Neuronal stem cell (in vitro differentiated cells): ENCODE measurements at regions not wholly inside any gene's neighbourhood (a gene's known extent, or its start where the extent isn't known, plus 50 kb on each side); places are given as distances from the start of the nearest gene placed in this dataset.

ENCODE experiments used
- DNase-seq: peaks from one replicate; pipeline ENCODE4 v3.0.0-alpha.2; 2013; ENCODE audit warnings: low spot score
- H2AFZ ChIP-seq: one replicate; pipeline ENCODE4 v1.6.1; 2013; ENCODE audit warnings: mild to moderate bottlenecking, low read length, inconsistent platforms
- H2AK5ac ChIP-seq: 2 replicates; pipeline ENCODE4 v1.6.1; 2013; ENCODE audit warnings: low read depth, mild to moderate bottlenecking, inconsistent platforms, low read length, moderate library complexity, mixed read lengths
- H2BK120ac ChIP-seq: 2 replicates; pipeline ENCODE4 v1.6.1; 2013; ENCODE audit warnings: low read depth, mild to moderate bottlenecking, inconsistent platforms, low read length, moderate library complexity, mixed read lengths
- H2BK12ac ChIP-seq: one replicate; pipeline ENCODE4 v1.6.1; 2013; ENCODE audit warnings: low read length, inconsistent platforms
- H2BK15ac ChIP-seq: 2 replicates; pipeline ENCODE4 v1.6.1; 2013; ENCODE audit warnings: mild to moderate bottlenecking, low read length, inconsistent platforms, mixed read lengths
- H2BK5ac ChIP-seq: one replicate; pipeline ENCODE4 v1.6.1; 2013; ENCODE audit warnings: inconsistent platforms, mild to moderate bottlenecking, low read length, moderate library complexity
- H3K14ac ChIP-seq: one replicate; pipeline ENCODE4 v1.6.1; 2013; ENCODE audit warnings: low read length, inconsistent platforms
- H3K18ac ChIP-seq: 2 replicates; pipeline ENCODE4 v1.6.1; 2013; ENCODE audit warnings: low read length, inconsistent platforms
- H3K23ac ChIP-seq: 2 replicates; pipeline ENCODE4 v1.6.1; 2013; ENCODE audit warnings: low read depth, mild to moderate bottlenecking, mixed read lengths, low read length, inconsistent platforms; ENCODE audit not compliant: poor library complexity
- H3K27ac ChIP-seq: replicated peaks from 3 replicates; pipeline ENCODE4 v1.5.1; 2013; ENCODE audit warnings: low read length, inconsistent platforms
- H3K27me3 ChIP-seq, 3 experiments: 2 replicates each; pipeline ENCODE4 v1.6.1; 2013; ENCODE audit warnings: low read length in 3 of 3, mild to moderate bottlenecking in 2 of 3, inconsistent platforms in 1 of 3, low read depth in 1 of 3, mixed read lengths in 1 of 3, moderate library complexity in 1 of 3; ENCODE audit not compliant: control insufficient read depth in 3 of 3, insufficient read depth in 3 of 3
- H3K36me3 ChIP-seq, 2 donors: replicated peaks in 1 of 2; 2 replicates each; pipeline ENCODE4 v1.6.1; 2013; ENCODE audit warnings: low read length in 2 of 2; ENCODE audit not compliant: control insufficient read depth in 2 of 2, insufficient read depth in 2 of 2
- H3K4ac ChIP-seq: 2 replicates; pipeline ENCODE4 v1.6.1; 2013; ENCODE audit warnings: inconsistent platforms, mild to moderate bottlenecking, low read length, moderate library complexity
- H3K4me1 ChIP-seq, 2 donors: 1 replicate in 1 of 2; 2 replicates in 1 of 2; pipeline ENCODE4 v1.6.1; 2013; ENCODE audit warnings: low read length in 2 of 2, low read depth in 1 of 2; ENCODE audit not compliant: control insufficient read depth in 2 of 2, insufficient read depth in 1 of 2
- H3K4me2 ChIP-seq: one replicate; pipeline ENCODE4 v1.6.1; 2013; ENCODE audit warnings: mild to moderate bottlenecking, low read length, inconsistent platforms; ENCODE audit not compliant: insufficient read depth, poor library complexity, severe bottlenecking
- H3K4me3 ChIP-seq, 2 donors: 2 replicates each; pipeline ENCODE4 v1.5.1; 2013; ENCODE audit warnings: low read length in 2 of 2, mild to moderate bottlenecking in 2 of 2, inconsistent platforms in 1 of 2, moderate library complexity in 1 of 2
- H3K79me1 ChIP-seq: one replicate; pipeline ENCODE4 v1.6.1; 2013; ENCODE audit warnings: low read depth, mild to moderate bottlenecking, inconsistent platforms, low read length, moderate library complexity
- H3K9ac ChIP-seq: one replicate; pipeline ENCODE4 v1.6.1; 2013; ENCODE audit warnings: mild to moderate bottlenecking, low read depth, low read length, inconsistent platforms; ENCODE audit not compliant: poor library complexity
- H3K9me3 ChIP-seq, 2 donors: replicated peaks in 1 of 2; 2 replicates each; pipeline versions ENCODE3 to v1.6.1; 2013; ENCODE audit warnings: low read length in 2 of 2, mild to moderate bottlenecking in 2 of 2, inconsistent platforms in 1 of 2, low read depth in 1 of 2, mixed read lengths in 1 of 2, moderate library complexity in 1 of 2; ENCODE audit not compliant: control insufficient read depth in 2 of 2, insufficient read depth in 1 of 2
- H4K8ac ChIP-seq: one replicate; pipeline ENCODE4 v1.6.1; 2013; ENCODE audit warnings: low read depth, mild to moderate bottlenecking, inconsistent platforms, low read length, moderate library complexity
- H4K91ac ChIP-seq: one replicate; pipeline ENCODE4 v1.6.1; 2013; ENCODE audit warnings: low read length, low read depth, mild to moderate bottlenecking, inconsistent platforms; ENCODE audit not compliant: poor library complexity
- WGBS, 2 donors: extraction: QIAGEN DNeasy Blood & Tissue Kit; methylation state at CpG; one replicate each; pipeline ENCODE4 v1.1.7; 2013; ENCODE audit warnings: missing lambda C conversion rate in 2 of 2, mixed read lengths in 1 of 2; ENCODE audit not compliant: insufficient read length in 2 of 2, insufficient replicate concordance in 1 of 2; ENCODE audit errors: extremely low coverage in 2 of 2; 5-methylcytosine and 5-hydroxymethylcytosine counted together

- Histone ChIP-seq H3K27ac (no peak overlapping the region), H3K14ac (no peak overlapping the region), H3K18ac (no peak overlapping the region), H2AFZ (no peak overlapping the region), H4K91ac (no peak overlapping the region), H2AK5ac (no peak overlapping the region), H2BK120ac (no peak overlapping the region), H3K79me1 (no peaks in the 10 kb centered on the region), H2BK12ac (no peak overlapping the region), H3K4ac (no peak overlapping the region), H3K36me3 (no peaks in the 10 kb centered on the region), H3K9me3 (no peaks in the 10 kb centered on the region), H2BK5ac (no peak overlapping the region), H3K23ac (no peak overlapping the region), H3K27me3 (no peaks in the 10 kb centered on the region), H3K4me1 (no peaks in the 10 kb centered on the region), H3K9ac (no peak overlapping the region), H2BK15ac (no peak overlapping the region), H3K4me2 (no peak overlapping the region), H4K8ac (no peak overlapping the region), H3K4me3 (no peak overlapping the region)
- DNase-seq, result no peak
- WGBS, 2 donors, result no CpG with 5 or more reads among the region's 6 CpGs
Measured at GRCh38 chr10:81109200-81109752, 571.6 kb downstream of the SH2D4B start.

- no CpG with 5 or more reads among the region's 4 CpGs for WGBS, 2 donors
- Histone ChIP-seq H3K27me3 (no peaks in the 10 kb centered on the region), H3K18ac (no peak overlapping the region), H3K4me2 (no peak overlapping the region), H4K91ac (no peak overlapping the region), H3K4me1 (no peaks in the 10 kb centered on the region), H2BK5ac (no peak overlapping the region), H3K14ac (no peak overlapping the region), H4K8ac (no peak overlapping the region), H3K4me3 (no peak overlapping the region), H2BK15ac (no peak overlapping the region), H2AFZ (no peak overlapping the region), H2BK12ac (no peak overlapping the region), H3K9ac (no peak overlapping the region), H2BK120ac (no peak overlapping the region), H3K23ac (no peak overlapping the region), H3K4ac (no peak overlapping the region), H3K79me1 (no peaks in the 10 kb centered on the region), H2AK5ac (no peak overlapping the region), H3K9me3 (no peaks in the 10 kb centered on the region), H3K36me3 (no peaks in the 10 kb centered on the region), H3K27ac (no peak overlapping the region)
- DNase-seq, result no peak
Measured at GRCh38 chr10:81116201-81116600, 578.5 kb downstream of the SH2D4B start.

DNA sequence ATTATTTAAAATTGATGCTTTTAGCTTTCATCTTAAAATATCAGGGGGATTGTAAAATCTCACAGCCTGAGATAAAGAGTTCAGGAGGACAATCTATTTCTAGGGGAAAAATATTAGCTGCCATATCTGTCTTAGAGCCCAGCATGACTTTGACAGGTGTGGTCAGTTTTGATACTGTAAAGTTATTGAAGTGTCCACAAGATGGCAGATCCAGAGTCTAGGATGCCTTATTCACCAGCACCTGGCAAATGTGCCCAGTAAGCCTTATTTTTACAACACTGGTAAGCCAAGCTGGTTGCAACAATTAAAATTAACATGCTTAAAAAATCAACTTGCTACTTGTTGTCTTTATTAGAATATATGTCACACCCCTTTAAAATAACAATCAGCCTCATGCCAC, 579.3 kb downstream of the SH2D4B start:
- Histone ChIP-seq H3K18ac (no peak overlapping the region), H4K91ac (no peak overlapping the region), H3K27me3 (no peaks in the 10 kb centered on the region), H3K9ac (no peak overlapping the region), H3K4me1 (no peaks in the 10 kb centered on the region), H2BK12ac (no peak overlapping the region), H3K79me1 (no peaks in the 10 kb centered on the region), H2BK120ac (no peak overlapping the region), H2AK5ac (no peak overlapping the region), H3K23ac (no peak overlapping the region), H3K4me2 (no peak overlapping the region), H2BK15ac (no peak overlapping the region), H3K4me3 (no peak overlapping the region), H2BK5ac (no peak overlapping the region), H3K27ac (no peak overlapping the region), H3K14ac (no peak overlapping the region), H2AFZ (no peak overlapping the region), H3K36me3 (no peaks in the 10 kb centered on the region), H3K4ac (no peak overlapping the region), H3K9me3 (no peaks in the 10 kb centered on the region), H4K8ac (no peak overlapping the region)
- DNase-seq, result no peak

- no peaks in the 10 kb centered on the region for H3K27me3 ChIP-seq
- H3K14ac ChIP-seq, result no peak overlapping the region
- H2BK15ac ChIP-seq, result no peak overlapping the region
- H2BK12ac ChIP-seq, result no peak overlapping the region
- H3K4me1 ChIP-seq, result no peaks in the 10 kb centered on the region
- no peak for DNase-seq
- H3K18ac ChIP-seq, result no peak overlapping the region
- H2AFZ ChIP-seq, result no peak overlapping the region
- no peak overlapping the region for H3K27ac ChIP-seq
- H3K79me1 ChIP-seq, result no peaks in the 10 kb centered on the region
- no peak overlapping the region for H3K4me2 ChIP-seq
- H2BK5ac ChIP-seq, result no peak overlapping the region
- H2BK120ac ChIP-seq, result no peak overlapping the region
- H3K36me3 ChIP-seq, result no peaks in the 10 kb centered on the region
- H3K23ac ChIP-seq, result no peak overlapping the region
- no peak overlapping the region for H4K91ac ChIP-seq
- WGBS, 2 donors, result no CpG with 5 or more reads among the region's 3 CpGs
- H4K8ac ChIP-seq, result no peak overlapping the region
- H3K4me3 ChIP-seq, result no peak overlapping the region
- no peak overlapping the region for H3K9ac ChIP-seq
- no peaks in the 10 kb centered on the region for H3K9me3 ChIP-seq
- H3K4ac ChIP-seq, result no peak overlapping the region
- H2AK5ac ChIP-seq, result no peak overlapping the region
Measured at GRCh38 chr10:81127931-81128330, 590.2 kb downstream of the SH2D4B start.
